Skin of body (tissue), 1 donor: ENCODE measurements at regions not wholly inside any gene's neighbourhood (a gene's known extent, or its start where the extent isn't known, plus 50 kb on each side); places are given as distances from the start of the nearest gene placed in this dataset.

Source experiments
- DNase-seq: peaks from one replicate; lab custom pipeline; 2025; lab: John Stamatoyannopoulos, UW

- no peak for DNase-seq
Observed at GRCh38 chr4:43778187-43778915, 670.3 kb downstream of the KCTD8 start.

- no peak for DNase-seq
Observed at GRCh38 chr4:43781125-43781524, 667.5 kb downstream of the KCTD8 start.

DNA sequence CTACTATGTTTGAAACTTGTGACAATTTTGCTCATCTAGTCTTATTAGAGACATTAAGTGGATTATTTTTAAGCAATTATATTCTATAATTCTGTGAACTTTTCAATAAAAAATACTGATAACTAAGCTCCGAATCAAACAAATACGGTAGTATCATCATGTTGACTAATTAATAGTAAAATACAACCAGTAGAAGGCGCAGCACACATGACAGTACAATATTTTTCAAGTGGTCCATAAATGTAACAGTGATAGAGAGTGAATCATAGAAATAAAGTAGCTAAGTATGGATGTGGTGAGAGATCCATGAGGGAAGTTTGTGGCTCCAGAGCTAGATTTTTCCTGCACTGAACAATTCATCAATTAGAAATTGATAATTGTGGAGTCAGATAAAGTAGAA, 666.2 kb downstream of the KCTD8 start:
- DNase-seq = no peak

DNA sequence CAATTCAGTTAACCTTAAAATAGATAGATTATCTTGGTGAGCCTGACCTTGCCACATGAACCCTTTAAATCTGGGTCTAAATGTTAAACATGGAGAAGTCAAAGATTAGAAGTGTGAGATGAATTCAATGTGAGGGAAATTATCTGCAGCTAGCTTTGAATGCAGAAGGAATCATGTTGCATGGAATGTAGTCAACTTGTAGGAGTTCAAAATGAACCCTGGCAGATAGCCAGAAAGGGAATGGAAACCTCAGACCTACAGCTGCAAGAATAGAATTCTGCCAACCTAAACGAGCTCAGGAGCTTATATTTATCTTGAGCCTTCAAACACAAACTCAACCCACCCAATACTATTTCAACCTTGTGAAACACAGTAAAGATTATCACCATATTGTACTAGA, 632.5 kb downstream of the KCTD8 start:
- DNase-seq = no peak

DNA sequence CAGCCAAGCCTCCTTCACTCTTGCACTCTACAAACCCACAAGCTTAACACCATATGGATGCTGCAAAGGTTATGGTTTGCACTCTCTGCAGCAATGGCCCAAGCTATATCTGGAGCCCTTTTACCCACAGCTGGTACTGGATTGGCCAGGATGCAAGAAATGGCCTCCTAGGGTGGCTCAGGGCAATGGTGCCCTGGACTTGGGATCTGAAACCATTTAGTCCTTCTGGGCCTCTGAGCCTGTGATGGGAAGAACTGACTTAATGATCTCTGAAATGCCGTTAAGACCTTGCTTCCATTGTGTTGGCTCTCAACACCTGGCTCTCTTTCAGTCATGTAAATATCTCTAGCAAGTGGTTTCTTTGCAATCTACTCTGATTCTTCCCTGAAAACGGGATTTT, 626.0 kb downstream of the KCTD8 start:
- DNase-seq = no peak

GRCh38 chr4:43835869-43836268, 612.7 kb downstream of the KCTD8 start:
- no peak for DNase-seq

GRCh38 chr4:43837171-43837570, 611.4 kb downstream of the KCTD8 start:
- DNase-seq = no peak

- DNase-seq = no peak
Observed at GRCh38 chr4:43837604-43838003, 611.0 kb downstream of the KCTD8 start.

- no peak for DNase-seq
Observed at GRCh38 chr4:43842594-43842993, 606.0 kb downstream of the KCTD8 start.

DNA sequence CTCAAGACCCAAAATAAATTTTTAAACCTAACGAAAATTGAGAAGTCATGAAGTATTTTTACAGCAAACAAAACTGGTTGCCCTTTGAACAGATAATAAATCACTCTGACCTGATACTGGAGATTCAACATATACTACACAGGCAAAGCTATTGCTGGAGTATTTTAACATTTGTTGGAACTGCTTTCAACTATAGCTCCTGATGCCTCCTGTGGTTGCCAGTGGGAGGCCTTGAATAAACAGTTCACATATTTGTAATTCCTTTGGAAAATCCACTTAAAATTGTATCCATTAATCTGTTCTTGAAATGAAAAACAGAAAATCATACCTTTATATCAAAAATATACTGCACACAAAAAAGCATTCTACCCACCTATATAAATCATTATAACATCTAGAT, 605.1 kb downstream of the KCTD8 start:
- no peak for DNase-seq

GRCh38 chr4:43846111-43846587, 602.5 kb downstream of the KCTD8 start:
- no peak for DNase-seq

DNA sequence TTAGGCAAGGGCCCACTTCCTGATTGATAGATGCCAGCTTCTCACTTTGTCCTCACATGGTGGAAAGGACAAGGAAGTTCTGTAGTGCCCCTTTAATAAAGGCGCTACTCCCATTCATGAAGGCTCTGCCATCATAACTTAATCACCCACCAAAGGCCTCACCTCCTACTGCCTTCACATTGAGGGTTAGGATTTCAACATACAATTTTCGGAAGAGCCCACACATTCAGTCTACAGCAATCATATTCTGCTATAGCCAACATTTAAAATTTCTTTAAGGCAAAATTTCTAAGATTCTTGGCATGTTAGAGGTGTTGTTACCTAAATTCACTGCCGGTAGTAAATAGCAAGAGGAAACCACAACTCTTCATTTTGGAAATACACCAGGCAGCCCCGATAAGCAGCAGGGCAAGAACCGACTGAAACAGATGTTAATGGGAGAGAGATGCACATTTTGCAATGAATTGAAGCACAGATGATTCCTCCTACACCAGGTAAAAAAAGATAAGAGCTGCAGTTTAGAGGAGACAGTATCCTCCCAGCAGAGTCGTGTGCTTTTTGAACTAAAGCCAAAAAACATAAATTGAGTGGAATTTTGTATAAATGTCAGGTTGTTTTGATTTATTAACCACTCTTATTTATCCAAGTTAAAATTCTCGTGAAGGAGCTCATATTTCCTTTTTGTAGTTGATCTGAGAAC, 594.9 kb downstream of the KCTD8 start:
- DNase-seq = no peak

GRCh38 chr4:43855283-43855682, 593.3 kb downstream of the KCTD8 start:
- DNase-seq = no peak

GRCh38 chr4:43864616-43865146, 583.9 kb downstream of the KCTD8 start:
- no peak for DNase-seq

GRCh38 chr4:43867908-43868307, 580.7 kb downstream of the KCTD8 start:
- DNase-seq = no peak

DNA sequence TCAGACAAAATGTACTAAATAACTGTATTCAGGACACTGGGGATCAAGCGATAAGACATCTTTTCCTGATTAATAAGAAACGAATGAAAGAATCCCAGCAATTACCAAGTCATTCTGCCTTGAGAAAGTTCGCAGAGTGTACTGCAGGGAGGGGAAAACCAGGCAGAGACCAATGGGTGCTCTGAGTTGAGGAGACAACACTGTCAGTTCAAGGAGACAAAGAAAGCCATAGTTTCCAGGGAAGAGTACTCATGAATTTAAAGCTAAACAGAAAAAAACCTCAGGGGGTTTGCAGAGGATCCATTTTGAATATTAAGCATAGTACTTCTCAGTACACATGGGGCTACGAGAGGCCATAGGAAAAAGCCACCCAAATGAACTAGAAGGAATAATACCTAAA, 573.0 kb downstream of the KCTD8 start:
- no peak for DNase-seq

DNA sequence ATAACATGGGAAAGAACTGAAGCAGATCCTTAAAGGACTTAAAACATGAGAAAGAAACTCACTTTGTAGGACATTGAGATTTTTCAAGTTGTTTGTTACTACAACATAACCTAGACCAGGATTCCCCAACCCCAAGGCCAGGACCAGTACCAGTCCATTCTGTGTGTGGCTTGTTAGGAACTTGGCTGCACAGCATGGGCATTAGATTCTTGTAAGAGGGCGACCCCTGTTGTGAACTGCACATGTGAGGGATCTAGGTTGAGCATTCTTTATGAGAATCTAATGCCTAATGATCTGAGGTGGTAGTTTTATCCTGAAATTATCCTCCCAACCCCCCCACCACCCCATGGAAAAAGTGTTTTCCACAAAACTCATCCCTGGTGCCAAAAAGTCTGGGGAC, 566.1 kb downstream of the KCTD8 start:
- DNase-seq = no peak

- DNase-seq = no peak
Observed at GRCh38 chr4:43886196-43886595, 562.4 kb downstream of the KCTD8 start.

- no peak for DNase-seq
Observed at GRCh38 chr4:43898836-43899235, 549.8 kb downstream of the KCTD8 start.

- DNase-seq = no peak
Observed at GRCh38 chr4:43903456-43903855, 545.2 kb downstream of the KCTD8 start.

GRCh38 chr4:43918377-43918776, 530.2 kb downstream of the KCTD8 start:
- no peak for DNase-seq

DNA sequence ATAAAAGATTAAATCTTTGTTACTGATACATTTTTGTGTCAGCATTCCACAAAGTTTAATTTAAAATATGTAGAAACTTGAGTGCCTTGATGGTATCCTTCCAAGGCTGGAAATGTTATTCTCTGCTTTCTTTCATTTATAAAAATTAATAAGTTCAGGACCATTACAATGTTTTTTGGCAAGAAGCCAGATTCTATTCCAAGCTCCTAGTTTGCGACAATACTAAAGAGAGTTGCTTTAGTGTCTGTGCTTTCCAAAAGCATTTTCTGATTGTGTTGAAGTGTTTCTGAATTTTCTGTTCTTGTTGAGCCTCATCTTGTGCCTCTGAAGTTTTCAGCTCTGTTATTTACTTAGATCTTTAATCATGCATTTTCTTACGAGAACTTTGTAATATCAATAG, 516.2 kb downstream of the KCTD8 start:
- no peak for DNase-seq

DNA sequence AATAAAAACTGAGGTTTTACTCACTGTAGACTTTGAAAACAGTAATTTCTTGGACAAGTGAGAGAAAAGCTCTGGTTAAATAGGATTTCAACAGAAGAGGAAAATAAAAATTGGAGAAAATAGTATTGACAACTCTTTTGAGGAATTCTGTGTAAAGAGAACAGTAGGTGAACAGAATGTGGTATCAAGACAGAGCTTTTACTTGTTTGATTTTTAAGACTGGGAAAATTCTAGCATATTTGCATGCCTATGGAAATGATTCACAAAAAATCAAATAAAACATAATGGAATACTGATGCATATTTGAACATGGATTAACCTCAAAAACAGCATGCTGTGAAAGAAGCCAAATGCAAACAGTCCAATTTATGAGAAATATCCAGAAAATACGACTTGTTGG, 504.6 kb downstream of the KCTD8 start:
- no peak for DNase-seq
